GM12892 (cell line): ENCODE measurements at regions not wholly inside any gene's neighbourhood (a gene's known extent, or its start where the extent isn't known, plus 50 kb on each side); places are given as distances from the start of the nearest gene placed in this dataset.

Source experiments
- POLR2A ChIP-seq: IDR thresholded peaks from 2 replicates; pipeline ENCODE4 v1.6.1; 2011; ENCODE audit warnings: low read depth, low read length, control low read depth
- POLR2AphosphoS5 ChIP-seq: IDR thresholded peaks from 2 replicates; pipeline ENCODE4 v1.6.1; 2011; ENCODE audit warnings: low read depth, low read length, control low read depth

DNA sequence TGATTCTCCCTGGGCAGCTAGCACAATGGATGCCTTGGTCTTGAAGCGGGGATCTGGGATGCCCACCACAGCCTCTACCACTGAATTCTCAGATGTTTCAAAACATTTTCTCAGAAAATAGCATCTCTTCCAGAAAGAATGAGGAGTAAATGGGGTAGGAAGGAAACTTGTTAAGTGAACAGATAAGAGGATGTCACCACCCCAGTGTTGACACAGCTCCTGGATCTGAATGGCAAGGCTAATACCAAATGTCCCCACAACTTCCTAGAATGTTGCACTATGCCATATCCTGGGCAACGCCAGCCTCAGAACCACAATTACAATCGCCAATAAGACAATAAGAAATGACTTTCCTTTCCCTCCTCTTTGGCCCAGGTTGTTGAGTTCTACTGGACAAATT lies 177.2 kb downstream of the BCL11A start:
- TF ChIP-seq POLR2AphosphoS5 (no peak), POLR2A (no peak)
